ENCODE measurements at regions not wholly inside any gene's neighbourhood (a gene's known extent, or its start where the extent isn't known, plus 50 kb on each side); places are given as distances from the start of the nearest gene placed in this dataset.

GRCh38 chr6:144722925-144723324 lies 437.8 kb downstream of the UTRN start:
- Histone ChIP-seq H3K4me2 (ENCODE audit: insufficient read depth, insufficient read length, low read length) (no peak overlapping the region), H2AK5ac (ENCODE audit: insufficient read length, low read length) (no peak overlapping the region), H2BK12ac (ENCODE audit: insufficient read length, low read depth, low read length) (no peak overlapping the region), H3T11ph (ENCODE audit: low read length) (no peak overlapping the region), H3K18ac (ENCODE audit: insufficient read length, low read depth, low read length) (no peak overlapping the region), H3K27ac (ENCODE audit: insufficient read length, low read depth, low read length) (no peak overlapping the region), H4K8ac (replicated peaks; ENCODE audit: insufficient read length, low read depth, low read length) (no peak overlapping the region), H3K79me1 (ENCODE audit: insufficient read depth, low read depth, low read length, poor library complexity, severe bottlenecking) (no peaks in the 10 kb centered on the region), H3K23me2 (ENCODE audit: insufficient read length, low read depth, low read length, poor library complexity, severe bottlenecking) (no peaks in the 10 kb centered on the region), H3K4me1 (ENCODE audit: insufficient read depth, low read length) (peaks cover 4% of the 10 kb centered on the region; the same call in 1 of the 2 replicates), H3K14ac (ENCODE audit: insufficient read depth, low read length) (no peak overlapping the region), H2BK5ac (ENCODE audit: insufficient read length, low read length) (no peak overlapping the region), H3K56ac (ENCODE audit: insufficient read length, low read depth, low read length) (no peak overlapping the region), H4K20me1 (ENCODE audit: control insufficient read depth, insufficient read depth, insufficient read length) (no peaks in the 10 kb centered on the region), H3K79me2 (ENCODE audit: insufficient read depth, low read length) (no peaks in the 10 kb centered on the region), H3K27me3 (ENCODE audit: insufficient read depth, low read length) (no peaks in the 10 kb centered on the region), H4K91ac (ENCODE audit: insufficient read length, low read depth, low read length) (no peak overlapping the region), H2BK20ac (ENCODE audit: low read depth, low read length, poor library complexity, severe bottlenecking) (no peak overlapping the region), H3K4ac (ENCODE audit: low read depth, low read length) (no peak overlapping the region), H3K9me3 (ENCODE audit: control insufficient read depth, low read depth, low read length) (no peaks in the 10 kb centered on the region), H2AFZ (ENCODE audit: low read length) (no peak overlapping the region), H4K5ac (ENCODE audit: insufficient read length, low read depth, low read length) (no peak overlapping the region), H2BK15ac (ENCODE audit: low read depth, low read length) (no peak overlapping the region), H3K9ac (ENCODE audit: extremely low read depth, insufficient read length, low read length) (no peak overlapping the region), H3K23ac (ENCODE audit: insufficient read length, low read depth, low read length) (no peak overlapping the region), H2BK120ac (ENCODE audit: low read depth, low read length, poor library complexity, severe bottlenecking) (no peak overlapping the region)
- DNase-seq = no peak
- H3K4me1 Mint-ChIP-seq = peaks cover 24 to 26% of the 10 kb centered on the region in 2 experiments
- H3K9me3 Mint-ChIP-seq = no peaks in the 10 kb centered on the region
- H3K27ac Mint-ChIP-seq = no peak overlapping the region
- peaks cover 0 to 18% (median 4%) of the 10 kb centered on the region in 3 experiments; a peak in 3 of 7 replicates for H3K36me3 Mint-ChIP-seq (ENCODE audit: insufficient read depth in 1 of 3, low read depth in 3 of 3)
- H3K27me3 Mint-ChIP-seq (ENCODE audit: low read depth) = no peaks in the 10 kb centered on the region
- no peak overlapping the region for H3K4me3 Mint-ChIP-seq
- no peak for TF ChIP-seq CTCF (conservative IDR thresholded peaks at IDR 0.05)

All from H9 (cell line).